HT-29 (cell line): ENCODE measurements at regions not wholly inside any gene's neighbourhood (a gene's known extent, or its start where the extent isn't known, plus 50 kb on each side); places are given as distances from the start of the nearest gene placed in this dataset.
"Not testable (repeated sequence)": the region's sequence is repeated elsewhere in the genome, so short reads cannot be mapped to it uniquely, and the experiment has no call there.

ENCODE experiments used
- DNase-seq: peaks from one replicate; pipeline ENCODE4 v3.0.0-alpha.2; 2015; ENCODE audit warnings: low spot score

DNA sequence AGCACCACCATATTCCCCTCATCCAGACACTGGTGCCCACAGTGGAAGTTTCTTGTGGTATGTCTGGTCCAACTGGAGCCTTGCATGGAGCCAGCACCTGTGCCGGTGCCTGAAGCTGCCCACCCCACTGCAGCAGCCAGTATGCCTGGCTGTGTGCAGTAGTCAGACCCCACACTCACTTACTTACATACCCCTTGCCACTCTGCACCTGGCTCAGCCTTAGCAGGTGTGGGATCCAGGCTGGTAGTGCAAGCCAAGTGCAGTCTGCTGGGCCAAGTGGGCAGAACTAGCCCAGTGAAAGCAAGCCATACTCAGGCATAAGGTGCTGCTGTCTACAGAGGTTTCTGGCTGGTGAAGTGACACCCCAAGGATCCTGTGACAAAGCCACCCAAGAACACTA is 871.4 kb upstream of the C9orf72 start:
- DNase-seq, result no peak

DNA sequence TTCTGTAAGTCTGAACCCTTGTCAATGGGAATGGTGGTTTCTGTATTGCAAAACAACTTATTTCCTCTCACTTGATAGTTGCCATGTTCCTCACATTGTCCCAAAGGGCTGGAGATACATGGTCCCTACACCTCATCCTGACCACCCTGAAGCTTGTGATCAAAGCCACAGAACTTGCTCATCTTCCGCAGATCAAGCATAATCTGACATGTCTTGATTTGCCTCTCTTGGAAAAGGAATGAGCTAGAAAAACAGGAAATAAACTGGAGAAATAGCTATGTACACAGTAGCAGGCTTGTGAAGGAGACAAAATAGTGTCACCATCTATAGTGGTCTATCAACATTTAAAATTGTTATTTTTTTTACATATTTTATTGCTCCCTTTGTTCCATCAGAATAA is 871.9 kb upstream of the C9orf72 start:
- DNase-seq, result no peak

GRCh38 chr9:28453918-28454317 is 880.6 kb upstream of the C9orf72 start:
- no peak for DNase-seq

DNA sequence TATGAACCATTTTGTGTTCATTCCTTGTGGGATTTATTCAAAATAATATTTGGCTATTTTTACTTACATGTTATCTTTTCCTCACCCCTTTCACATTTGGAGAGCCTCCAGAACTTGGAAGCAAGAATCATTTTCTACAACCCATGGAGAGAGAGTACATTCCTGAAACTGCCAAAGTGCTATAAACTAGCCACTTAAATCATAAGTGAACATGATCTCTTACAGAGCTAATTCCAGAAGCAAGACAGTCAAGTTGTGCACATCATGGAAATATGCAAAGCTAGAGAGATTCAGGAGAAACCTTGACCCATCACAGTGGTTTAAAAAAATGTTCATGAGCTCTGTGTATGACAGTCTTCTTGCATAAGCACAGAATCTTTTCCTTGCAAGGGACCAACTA is 883.6 kb upstream of the C9orf72 start:
- DNase-seq, result no peak

DNA sequence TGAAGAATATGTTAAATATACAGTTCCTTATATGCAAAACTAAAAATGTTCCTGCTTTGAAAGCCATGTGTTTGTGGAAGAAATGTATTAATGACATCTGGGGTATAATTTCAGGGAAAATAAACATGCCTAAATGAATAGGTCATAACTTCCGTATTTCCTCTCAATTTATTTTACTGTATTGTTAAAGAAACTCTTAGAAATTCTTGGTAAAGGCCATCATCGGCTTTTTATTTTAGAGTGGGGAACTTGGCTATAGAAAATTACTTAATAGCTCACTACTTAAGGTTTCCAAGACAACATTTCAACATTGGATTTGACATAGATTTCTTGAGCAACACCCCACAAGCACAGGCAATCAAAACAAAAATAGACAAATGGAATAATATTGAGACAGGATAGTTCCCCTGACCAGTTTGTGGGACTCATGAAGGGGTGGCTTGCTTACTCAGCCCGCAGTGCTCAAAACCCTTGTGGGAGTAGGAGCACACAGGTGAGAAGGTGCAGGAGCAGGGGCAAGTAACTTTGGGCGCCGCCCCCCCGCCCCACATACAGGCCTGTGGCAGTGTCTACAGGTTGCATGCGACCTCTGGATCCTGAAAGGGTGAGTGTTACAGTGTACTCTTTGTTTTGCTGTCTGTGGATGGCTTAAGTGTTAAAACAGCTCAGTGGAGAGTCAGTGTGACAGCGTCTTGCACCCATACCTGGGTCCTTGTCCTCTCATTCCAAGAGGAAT is 891.4 kb upstream of the C9orf72 start:
- DNase-seq, result no peak

GRCh38 chr9:28471261-28471660 is 898.0 kb upstream of the C9orf72 start:
- DNase-seq, result no peak

DNA sequence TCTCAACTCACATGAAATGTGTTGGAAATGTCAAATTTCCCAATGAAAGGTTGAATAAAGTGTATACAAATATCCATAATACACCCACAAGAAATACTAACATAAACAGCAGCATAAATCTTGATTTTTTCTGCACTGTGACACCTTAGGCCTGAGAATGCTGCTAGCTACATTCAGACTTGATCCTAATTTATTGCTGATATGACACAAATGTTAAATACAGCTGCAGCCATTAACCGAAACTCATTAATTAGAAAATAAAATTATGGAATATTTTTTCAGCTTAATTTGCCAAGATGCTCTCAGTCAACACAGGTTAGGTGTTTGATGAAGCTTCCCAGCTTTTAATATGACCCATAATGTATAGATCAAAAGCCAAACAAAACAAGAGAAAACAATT is 914.3 kb upstream of the C9orf72 start:
- no peak for DNase-seq

- no peak for DNase-seq
These were observed 917.8 kb upstream of the C9orf72 start for GRCh38 chr9:28491121-28491520.

- not testable (repeated sequence) for DNase-seq
These were observed 924.9 kb upstream of the C9orf72 start for GRCh38 chr9:28498168-28498567.

DNA sequence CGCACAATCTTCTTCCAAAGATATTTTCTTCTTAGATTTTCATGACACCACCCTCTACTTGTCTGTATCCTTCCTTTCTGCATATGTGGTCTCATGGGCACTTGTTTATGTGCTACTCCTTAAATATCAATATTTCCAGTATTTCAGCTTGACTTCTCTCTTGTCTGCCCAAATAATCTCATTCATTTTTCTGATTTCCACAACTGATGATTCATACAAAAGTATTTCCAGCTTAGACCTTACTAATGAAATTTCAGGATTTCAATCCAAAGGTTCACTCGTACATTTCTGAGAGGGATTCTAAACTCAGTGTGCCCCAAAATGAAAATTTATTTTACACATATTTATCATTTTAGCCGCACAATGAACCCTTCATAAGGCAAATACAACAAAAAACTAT is 928.9 kb upstream of the C9orf72 start:
- no peak for DNase-seq

DNA sequence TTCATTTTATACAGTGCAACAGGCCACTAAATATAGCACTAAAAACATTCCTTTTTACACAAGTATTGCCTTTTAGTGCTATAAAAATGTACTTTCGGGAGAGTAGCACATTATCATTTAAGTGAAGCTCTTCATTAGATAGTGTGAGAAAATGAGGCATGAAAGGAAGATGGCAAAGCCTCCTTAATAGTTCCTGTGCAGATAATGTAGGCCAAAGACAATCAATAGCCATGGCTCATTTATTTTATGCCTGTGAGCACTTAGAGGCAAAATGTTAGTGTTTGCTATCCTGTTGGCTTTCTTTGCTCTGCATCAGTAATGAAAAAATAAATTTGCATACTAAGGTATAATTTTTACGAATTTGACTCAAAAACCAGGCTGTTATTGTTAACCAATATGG is 929.5 kb upstream of the C9orf72 start:
- DNase-seq, result no peak

- no peak for DNase-seq
These were observed 930.3 kb upstream of the C9orf72 start for GRCh38 chr9:28503573-28503972.

GRCh38 chr9:28518439-28518838 is 945.2 kb upstream of the C9orf72 start:
- DNase-seq, result no peak

- DNase-seq, result not testable (repeated sequence)
These were observed 951.0 kb upstream of the C9orf72 start for GRCh38 chr9:28524309-28524708.

DNA sequence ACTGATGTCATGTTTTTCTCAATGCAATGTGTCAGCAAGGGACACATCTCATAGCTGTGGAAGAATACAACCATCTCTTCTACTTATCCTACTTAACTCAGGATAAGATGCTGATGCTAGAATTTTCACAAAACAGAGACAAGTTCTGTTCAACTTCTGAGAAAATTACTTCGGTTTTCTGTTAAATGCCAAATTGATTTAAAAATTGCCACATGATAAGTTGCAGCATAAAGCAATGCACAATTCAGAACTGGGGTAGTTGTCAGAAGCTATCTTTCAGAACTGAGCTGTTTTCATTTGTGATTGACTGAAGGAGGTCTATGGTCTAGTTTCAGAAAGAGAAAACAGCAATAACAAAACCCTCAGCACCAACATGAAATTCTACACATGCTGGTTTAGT is 954.8 kb upstream of the C9orf72 start:
- DNase-seq, result no peak

- DNase-seq, result no peak
These were observed 964.9 kb upstream of the C9orf72 start for GRCh38 chr9:28538132-28538531.

- DNase-seq, result no peak
These were observed 966.3 kb upstream of the C9orf72 start for GRCh38 chr9:28539434-28540070.

GRCh38 chr9:28542928-28543327 is 969.6 kb upstream of the C9orf72 start:
- no peak for DNase-seq

- no peak for DNase-seq
These were observed 974.2 kb upstream of the C9orf72 start for GRCh38 chr9:28547527-28547926.

DNA sequence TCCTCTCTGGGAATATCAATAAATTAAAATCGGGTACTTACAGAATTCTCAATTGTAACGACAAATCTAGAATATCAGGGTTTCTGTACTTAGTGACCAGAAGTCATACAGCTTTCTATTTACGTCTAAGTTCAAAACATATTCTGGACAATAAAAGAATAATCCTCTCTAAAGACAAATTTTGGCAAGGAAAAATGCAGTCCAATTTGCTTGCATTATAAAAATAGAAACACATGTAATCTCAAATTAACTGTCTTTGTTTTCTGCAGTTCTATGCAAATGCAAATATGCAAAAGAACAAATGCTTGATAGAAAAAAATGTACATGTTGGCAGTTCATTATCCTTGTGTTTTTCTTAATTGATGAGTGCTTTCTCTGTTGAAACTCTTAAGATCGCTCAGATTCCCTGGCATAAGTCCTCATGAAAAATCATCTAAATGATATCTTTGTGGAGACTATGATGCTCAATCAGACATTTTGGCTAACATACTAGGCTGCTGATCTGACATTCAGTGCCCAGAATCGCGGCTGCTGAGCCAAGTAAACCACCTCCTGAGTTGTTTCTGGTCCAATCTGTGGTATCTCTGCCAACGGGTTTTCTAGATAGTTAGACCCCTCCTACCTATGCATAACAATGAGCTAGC is 990.1 kb upstream of the C9orf72 start:
- DNase-seq, result no peak

GRCh38 chr9:28583832-28584231 is 1010.6 kb upstream of the C9orf72 start:
- DNase-seq, result no peak

DNA sequence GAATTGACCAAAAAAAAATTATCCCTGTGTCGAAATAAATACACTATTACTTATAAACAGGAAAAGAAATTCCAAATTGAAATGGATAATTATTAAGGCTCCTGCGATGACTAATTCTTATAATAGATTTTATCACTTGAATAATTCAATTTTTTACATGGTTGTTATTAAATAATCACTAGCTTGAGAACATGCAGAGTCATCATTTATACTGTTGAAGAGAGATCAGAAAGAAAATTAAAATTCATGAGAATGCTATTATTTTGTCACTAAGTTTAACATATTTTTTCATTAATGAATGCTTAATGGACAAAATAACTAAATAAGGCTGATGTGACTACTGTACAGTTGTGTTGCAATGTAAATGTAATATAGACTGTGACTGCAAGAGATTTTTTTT is 1011.3 kb upstream of the C9orf72 start:
- no peak for DNase-seq

GRCh38 chr9:28587052-28587451 is 1013.8 kb upstream of the C9orf72 start:
- DNase-seq, result no peak
